T-helper 17 cell (primary cell): ENCODE measurements at regions not wholly inside any gene's neighbourhood (a gene's known extent, or its start where the extent isn't known, plus 50 kb on each side); places are given as distances from the start of the nearest gene placed in this dataset.
"Not testable (repeated sequence)": the region's sequence is repeated elsewhere in the genome, so short reads cannot be mapped to it uniquely, and the experiment has no call there.

ENCODE experiments used
- ATAC-seq: fragments of 150-1000 bp; cut with Tn5 transposase; 2 replicates; pipeline ENCODE4 v1.10.0; 2021; ENCODE audit warnings: mild to moderate bottlenecking, moderate library complexity
- DNase-seq, 3 donors: peaks; one replicate each; pipeline versions ENCODE4 v3.0.0 to v3.0.0-alpha.2; 2020 to 2021
- H3K9me3 ChIP-seq: one replicate; pipeline ENCODE4 v1.7.0; 2013; ENCODE audit warnings: low read length, mild to moderate bottlenecking; ENCODE audit not compliant: control insufficient read depth, poor library complexity, severe bottlenecking
- H3K27ac Mint-ChIP-seq: one replicate; pipeline ENCODE4 v1.8.0; 2022; ENCODE audit warnings: mild to moderate bottlenecking, moderate library complexity, mixed read lengths
- H3K27me3 Mint-ChIP-seq: one replicate; pipeline ENCODE4 v1.8.0; 2022; ENCODE audit warnings: mixed read lengths
- H3K36me3 Mint-ChIP-seq: one replicate; pipeline ENCODE4 v1.8.0; 2022; ENCODE audit warnings: low read depth, mixed read lengths
- H3K4me1 Mint-ChIP-seq: one replicate; pipeline ENCODE4 v1.8.0; 2022; ENCODE audit warnings: mild to moderate bottlenecking, mixed read lengths
- H3K4me3 Mint-ChIP-seq: one replicate; pipeline ENCODE4 v1.8.0; 2022; ENCODE audit warnings: mild to moderate bottlenecking, moderate library complexity, mixed read lengths

GRCh38 chr11:96706761-96707160, 316.9 kb downstream of the JRKL start:
- Mint-ChIP-seq H3K4me1 (no peaks in the 10 kb centered on the region), H3K4me3 (no peak overlapping the region), H3K36me3 (peaks cover 2% of the 10 kb centered on the region), H3K27me3 (no peaks in the 10 kb centered on the region), H3K27ac (no peak overlapping the region)
- no peaks in the 10 kb centered on the region for H3K9me3 ChIP-seq
- no peak for DNase-seq
- ATAC-seq, result no peak

GRCh38 chr11:96707273-96707672, 317.5 kb downstream of the JRKL start:
- no peaks in the 10 kb centered on the region for H3K9me3 ChIP-seq
- Mint-ChIP-seq H3K4me1 (no peaks in the 10 kb centered on the region), H3K27me3 (no peaks in the 10 kb centered on the region), H3K4me3 (no peak overlapping the region), H3K36me3 (peaks cover 2% of the 10 kb centered on the region), H3K27ac (no peak overlapping the region)
- ATAC-seq (no peak), DNase-seq (no peak)

GRCh38 chr11:96708219-96708878, 318.5 kb downstream of the JRKL start:
- ATAC-seq (no peak), DNase-seq (no peak)
- no peaks in the 10 kb centered on the region for H3K9me3 ChIP-seq
- H3K27me3 Mint-ChIP-seq, result no peaks in the 10 kb centered on the region
- no peaks in the 10 kb centered on the region for H3K4me1 Mint-ChIP-seq
- H3K36me3 Mint-ChIP-seq, result peaks cover 2% of the 10 kb centered on the region
- H3K4me3 Mint-ChIP-seq, result no peak overlapping the region
- no peak overlapping the region for H3K27ac Mint-ChIP-seq

GRCh38 chr11:96713301-96713700, 323.5 kb downstream of the JRKL start:
- no peaks in the 10 kb centered on the region for H3K9me3 ChIP-seq
- DNase-seq (no peak), ATAC-seq (no peak)
- no peak overlapping the region for H3K4me3 Mint-ChIP-seq
- peaks cover 2% of the 10 kb centered on the region for H3K36me3 Mint-ChIP-seq
- no peaks in the 10 kb centered on the region for H3K4me1 Mint-ChIP-seq
- H3K27me3 Mint-ChIP-seq, result no peaks in the 10 kb centered on the region
- H3K27ac Mint-ChIP-seq, result no peak overlapping the region

GRCh38 chr11:96714689-96715088, 324.9 kb downstream of the JRKL start:
- Mint-ChIP-seq H3K36me3 (no peaks in the 10 kb centered on the region), H3K4me1 (no peaks in the 10 kb centered on the region), H3K27ac (no peak overlapping the region), H3K27me3 (no peaks in the 10 kb centered on the region), H3K4me3 (no peak overlapping the region)
- no peak for DNase-seq
- H3K9me3 ChIP-seq, result no peaks in the 10 kb centered on the region
- no peak for ATAC-seq

GRCh38 chr11:96715208-96715607, 325.4 kb downstream of the JRKL start:
- H3K4me3 Mint-ChIP-seq, result no peak overlapping the region
- no peaks in the 10 kb centered on the region for H3K4me1 Mint-ChIP-seq
- no peak for ATAC-seq
- H3K9me3 ChIP-seq, result no peaks in the 10 kb centered on the region
- no peak for DNase-seq
- no peaks in the 10 kb centered on the region for H3K36me3 Mint-ChIP-seq
- H3K27ac Mint-ChIP-seq, result no peak overlapping the region
- H3K27me3 Mint-ChIP-seq, result no peaks in the 10 kb centered on the region

- H3K9me3 ChIP-seq, result no peaks in the 10 kb centered on the region
- H3K36me3 Mint-ChIP-seq, result no peaks in the 10 kb centered on the region
- ATAC-seq (no peak), DNase-seq (no peak)
- H3K4me3 Mint-ChIP-seq, result no peak overlapping the region
- H3K27me3 Mint-ChIP-seq, result no peaks in the 10 kb centered on the region
- no peak overlapping the region for H3K27ac Mint-ChIP-seq
- H3K4me1 Mint-ChIP-seq, result no peaks in the 10 kb centered on the region
Measured at GRCh38 chr11:96736601-96737000, 346.8 kb downstream of the JRKL start.

- Mint-ChIP-seq H3K27me3 (no peaks in the 10 kb centered on the region), H3K27ac (no peak overlapping the region), H3K4me1 (no peaks in the 10 kb centered on the region), H3K4me3 (no peak overlapping the region), H3K36me3 (no peaks in the 10 kb centered on the region)
- no peaks in the 10 kb centered on the region for H3K9me3 ChIP-seq
- DNase-seq, result no peak
- no peak for ATAC-seq
Measured at GRCh38 chr11:96738311-96738710, 348.5 kb downstream of the JRKL start.

- Mint-ChIP-seq H3K36me3 (no peaks in the 10 kb centered on the region), H3K4me3 (no peak overlapping the region), H3K27me3 (no peaks in the 10 kb centered on the region), H3K27ac (no peak overlapping the region), H3K4me1 (no peaks in the 10 kb centered on the region)
- no peaks in the 10 kb centered on the region for H3K9me3 ChIP-seq
- ATAC-seq (no peak), DNase-seq (no peak)
Measured at GRCh38 chr11:96741068-96741467, 351.3 kb downstream of the JRKL start.

GRCh38 chr11:96744697-96745096, 354.9 kb downstream of the JRKL start:
- H3K4me1 Mint-ChIP-seq, result no peaks in the 10 kb centered on the region
- no peak overlapping the region for H3K27ac Mint-ChIP-seq
- ATAC-seq (no peak), DNase-seq (no peak)
- H3K36me3 Mint-ChIP-seq, result no peaks in the 10 kb centered on the region
- no peaks in the 10 kb centered on the region for H3K9me3 ChIP-seq
- no peaks in the 10 kb centered on the region for H3K27me3 Mint-ChIP-seq
- H3K4me3 Mint-ChIP-seq, result no peak overlapping the region

GRCh38 chr11:96748639-96749370, 359.0 kb downstream of the JRKL start:
- H3K27me3 Mint-ChIP-seq, result no peaks in the 10 kb centered on the region
- H3K4me1 Mint-ChIP-seq, result no peaks in the 10 kb centered on the region
- ATAC-seq (no peak), DNase-seq (no peak)
- no peaks in the 10 kb centered on the region for H3K36me3 Mint-ChIP-seq
- H3K9me3 ChIP-seq, result no peaks in the 10 kb centered on the region
- no peak overlapping the region for H3K27ac Mint-ChIP-seq
- no peak overlapping the region for H3K4me3 Mint-ChIP-seq

GRCh38 chr11:96751807-96752206, 362.0 kb downstream of the JRKL start:
- not testable (repeated sequence) for DNase-seq, H3K27ac Mint-ChIP-seq, H3K4me3 Mint-ChIP-seq, H3K27me3 Mint-ChIP-seq, ATAC-seq, H3K36me3 Mint-ChIP-seq, H3K4me1 Mint-ChIP-seq, H3K9me3 ChIP-seq

- H3K4me3 Mint-ChIP-seq, result no peak overlapping the region
- ATAC-seq (no peak), DNase-seq (no peak)
- H3K4me1 Mint-ChIP-seq, result no peaks in the 10 kb centered on the region
- H3K9me3 ChIP-seq, result no peaks in the 10 kb centered on the region
- no peak overlapping the region for H3K27ac Mint-ChIP-seq
- H3K36me3 Mint-ChIP-seq, result no peaks in the 10 kb centered on the region
- no peaks in the 10 kb centered on the region for H3K27me3 Mint-ChIP-seq
Measured at GRCh38 chr11:96752221-96752620, 362.4 kb downstream of the JRKL start.

GRCh38 chr11:96753997-96754396, 364.2 kb downstream of the JRKL start:
- ATAC-seq, result no peak
- H3K4me1 Mint-ChIP-seq, result no peaks in the 10 kb centered on the region
- H3K36me3 Mint-ChIP-seq, result no peaks in the 10 kb centered on the region
- no peak overlapping the region for H3K27ac Mint-ChIP-seq
- H3K9me3 ChIP-seq, result no peaks in the 10 kb centered on the region
- DNase-seq, result no peak
- H3K4me3 Mint-ChIP-seq, result no peak overlapping the region
- no peaks in the 10 kb centered on the region for H3K27me3 Mint-ChIP-seq
